ENCODE measurements at regions not wholly inside any gene's neighbourhood (a gene's known extent, or its start where the extent isn't known, plus 50 kb on each side); places are given as distances from the start of the nearest gene placed in this dataset.

GRCh38 chr13:65133094-65133493, 2097.0 kb downstream of the PCDH9 start:
- H3K4me2 ChIP-seq (ENCODE audit: insufficient read depth, low read length), result no peak overlapping the region
- no peaks in the 10 kb centered on the region for H3K36me3 ChIP-seq (ENCODE audit: control insufficient read depth in 2 of 2, extremely low read depth in 1 of 2, insufficient read depth in 2 of 2, low read length in 2 of 2)
- intact Hi-C loops (cut with micrococcal nuclease) (no loop called here), dilution Hi-C loops (cut with MboI; ENCODE audit: extremely low pct_ligation_motif_present, low sequenced_read_pairs) (no loop called here)
- DNase-seq (ENCODE audit: low read depth, low spot score) (no peak), FAIRE-seq (no peak)
- TF ChIP-seq CTCF (IDR thresholded peaks at IDR 0.05; ENCODE audit: extremely low read depth in 1 of 2, insufficient read depth in 1 of 2, low read depth in 1 of 2, low read length in 2 of 2) (no peak), MYC (IDR thresholded peaks at IDR 0.05; ENCODE audit: low read depth, low read length) (no peak), FOS (IDR thresholded peaks at IDR 0.05; ENCODE audit: borderline replicate concordance, insufficient read depth, low read length) (no peak), EZH2 (IDR thresholded peaks at IDR 0.05; ENCODE audit: borderline replicate concordance, low read depth, low read length, severe bottlenecking) (no peak), MAX (IDR thresholded peaks at IDR 0.05; ENCODE audit: insufficient read depth, insufficient read length) (no peak), POLR2A (IDR thresholded peaks at IDR 0.05; ENCODE audit: low read depth, low read length) (no peak), GATA2 (IDR thresholded peaks at IDR 0.05; ENCODE audit: insufficient read depth, insufficient read length, low read depth, low read length) (no peak), JUN (IDR thresholded peaks at IDR 0.05; ENCODE audit: borderline replicate concordance, insufficient read depth, insufficient read length, low read depth) (no peak), POLR2AphosphoS5 (IDR thresholded peaks at IDR 0.05; ENCODE audit: insufficient read depth, low read depth, low read length) (no peak)
- no peaks in the 10 kb centered on the region for H3K27me3 ChIP-seq (ENCODE audit: control insufficient read depth in 2 of 2, insufficient read depth in 2 of 2, low read length in 2 of 2)
- no peaks in the 10 kb centered on the region for H3K9me3 ChIP-seq (replicated peaks; ENCODE audit: control insufficient read depth, insufficient read depth, low read length)
- no peak overlapping the region for H3K4me3 ChIP-seq (replicated peaks in 1 of 3; ENCODE audit: insufficient read depth in 1 of 3, low read depth in 1 of 3, low read length in 3 of 3)
- ChIA-PET CTCF (no interaction called here), POLR2A (no interaction called here)
- H3K79me2 ChIP-seq (ENCODE audit: control insufficient read depth, insufficient read depth, low read length), result no peaks in the 10 kb centered on the region
- H4K20me1 ChIP-seq (replicated peaks; ENCODE audit: control insufficient read depth, extremely low read depth, insufficient read depth, low read length), result no peaks in the 10 kb centered on the region
- H2AFZ ChIP-seq (ENCODE audit: low read depth, low read length), result no peak overlapping the region
- no TSS peak for BruUV-seq (replicated peaks)
- no peak overlapping the region for H3K9ac ChIP-seq (replicated peaks; ENCODE audit: extremely low read depth, insufficient read depth, low read length)
- H3K27ac ChIP-seq (ENCODE audit: insufficient read depth, low read depth, low read length), result no peak overlapping the region
- no peaks in the 10 kb centered on the region for H3K9me1 ChIP-seq (replicated peaks; ENCODE audit: control insufficient read depth, extremely low read depth, insufficient read depth, low read length)
- H3K4me1 ChIP-seq (ENCODE audit: control insufficient read depth, extremely low read depth, insufficient read depth, low read length), result no peaks in the 10 kb centered on the region

Data from endothelial cell of umbilical vein (primary cell).